ENCODE measurements at regions not wholly inside any gene's neighbourhood (a gene's known extent, or its start where the extent isn't known, plus 50 kb on each side); places are given as distances from the start of the nearest gene placed in this dataset.

GRCh38 chr18:29629493-29630036, 1413.0 kb downstream of the DSC3 start:
- no peak for DNase-seq
- no peak for ATAC-seq
- intact Hi-C loops (cut with DNase I, micrococcal nuclease) = no loop called here

- intact Hi-C loops (cut with DNase I, micrococcal nuclease) = no loop called here
- DNase-seq (no peak), ATAC-seq (no peak)
Measured at GRCh38 chr18:29626094-29626493, 1416.4 kb downstream of the DSC3 start.

- DNase-seq (no peak), ATAC-seq (no peak)
- intact Hi-C loops (cut with DNase I, micrococcal nuclease) = no loop called here
Measured at GRCh38 chr18:29616867-29617266, 1425.7 kb downstream of the DSC3 start.

- no peak for ATAC-seq
- intact Hi-C loops (cut with DNase I, micrococcal nuclease) = no loop called here
- no peak for DNase-seq
Measured at GRCh38 chr18:29608982-29609381, 1432.1 kb upstream of the CDH2 start.

- ATAC-seq (no peak), DNase-seq (no peak)
- intact Hi-C loops (cut with DNase I, micrococcal nuclease) = no loop called here
Measured at GRCh38 chr18:29605365-29605764, 1428.4 kb upstream of the CDH2 start.

- no peak for ATAC-seq
- intact Hi-C loops (cut with DNase I, micrococcal nuclease) = no loop called here
Measured at GRCh38 chr18:29596959-29597358, 1420.0 kb upstream of the CDH2 start.

GRCh38 chr18:29594493-29594892, 1417.6 kb upstream of the CDH2 start:
- no peak for ATAC-seq
- DNase-seq = no peak
- intact Hi-C loops (cut with DNase I, micrococcal nuclease) = no loop called here

More at GRCh38 chr18:29596959-29597358, 1420.0 kb upstream of the CDH2 start:
- DNase-seq = no peak

- intact Hi-C loops (cut with DNase I, micrococcal nuclease) = no loop called here
- no peak for DNase-seq
- ATAC-seq = no peak
Measured at GRCh38 chr18:29588446-29589100, 1411.6 kb upstream of the CDH2 start.

GRCh38 chr18:29586210-29586609, 1409.3 kb upstream of the CDH2 start:
- DNase-seq (no peak), ATAC-seq (no peak)
- intact Hi-C loops (cut with DNase I, micrococcal nuclease) = no loop called here

- ATAC-seq = no peak
- intact Hi-C loops (cut with DNase I, micrococcal nuclease) = no loop called here
- DNase-seq = no peak
Measured at GRCh38 chr18:29560270-29560669, 1383.3 kb upstream of the CDH2 start.

- ATAC-seq (no peak), DNase-seq (no peak)
- intact Hi-C loops (cut with DNase I, micrococcal nuclease) = no loop called here
Measured at GRCh38 chr18:29556070-29556469, 1379.1 kb upstream of the CDH2 start.

GRCh38 chr18:29549759-29550158, 1372.8 kb upstream of the CDH2 start:
- intact Hi-C loops (cut with DNase I, micrococcal nuclease) = no loop called here
- no peak for ATAC-seq
- no peak for DNase-seq

- no peak for ATAC-seq
- no peak for DNase-seq
- intact Hi-C loops (cut with DNase I, micrococcal nuclease) = no loop called here
Measured at GRCh38 chr18:29547626-29548025, 1370.7 kb upstream of the CDH2 start.

- ATAC-seq = no peak
- no peak for DNase-seq
- intact Hi-C loops (cut with DNase I, micrococcal nuclease) = no loop called here
Measured at GRCh38 chr18:29540548-29540947, 1363.6 kb upstream of the CDH2 start.

GRCh38 chr18:29531746-29532145, 1354.8 kb upstream of the CDH2 start:
- no peak for ATAC-seq
- DNase-seq = no peak
- intact Hi-C loops (cut with DNase I, micrococcal nuclease) = no loop called here

- DNase-seq (no peak), ATAC-seq (no peak)
- intact Hi-C loops (cut with DNase I, micrococcal nuclease) = no loop called here
Measured at GRCh38 chr18:29523371-29523770, 1346.4 kb upstream of the CDH2 start.

- DNase-seq = no peak
- ATAC-seq = no peak
- intact Hi-C loops (cut with DNase I, micrococcal nuclease) = no loop called here
Measured at GRCh38 chr18:29512761-29513160, 1335.8 kb upstream of the CDH2 start.

- ATAC-seq = no peak
- intact Hi-C loops (cut with DNase I, micrococcal nuclease) = no loop called here
- no peak for DNase-seq
Measured at GRCh38 chr18:29512203-29512602, 1335.3 kb upstream of the CDH2 start.

- DNase-seq (no peak), ATAC-seq (no peak)
- intact Hi-C loops (cut with DNase I, micrococcal nuclease) = no loop called here
Measured at GRCh38 chr18:29501952-29502351, 1325.0 kb upstream of the CDH2 start.

- ATAC-seq (no peak), DNase-seq (no peak)
- intact Hi-C loops (cut with DNase I, micrococcal nuclease) = no loop called here
Measured at GRCh38 chr18:29496152-29496680, 1319.3 kb upstream of the CDH2 start.

GRCh38 chr18:29494371-29494770, 1317.4 kb upstream of the CDH2 start:
- DNase-seq (no peak), ATAC-seq (no peak)
- intact Hi-C loops (cut with DNase I, micrococcal nuclease) = no loop called here

Data from left colon (tissue), 2 donors.